SK-N-SH (cell line): ENCODE measurements at regions not wholly inside any gene's neighbourhood (a gene's known extent, or its start where the extent isn't known, plus 50 kb on each side); places are given as distances from the start of the nearest gene placed in this dataset.

Source experiments
- CTCF ChIA-PET: fragments of 300-600, 350-600 bp; formaldehyde crosslinking; extraction: SDS; loops from one replicate; lab custom pipeline; 2021; lab: Yijun Ruan, JAX
- POLR2A ChIA-PET: fragments of 350-600 bp; sonication (Branson Sonifier 250); formaldehyde crosslinking; extraction: SDS; loops from one replicate; lab custom pipeline; 2020; ENCODE audit warnings: antibody characterized with exemption, inconsistent platforms; lab: Yijun Ruan, JAX
- DNase-seq: peaks from one replicate; pipeline ENCODE4 v3.0.0; 2012
- H2AFZ ChIP-seq: fragments of 200-600 bp; sonication (generic); 2 replicates; pipeline ENCODE4 v1.8.1; 2016; ENCODE audit warnings: antibody characterized with exemption, mild to moderate bottlenecking, low read depth
- H3F3A ChIP-seq: fragments of 200-600 bp; sonication (generic); replicated peaks from 2 replicates; pipeline ENCODE3; 2016; ENCODE audit warnings: antibody characterized with exemption, mild to moderate bottlenecking; ENCODE audit not compliant: insufficient read depth
- H3K27ac ChIP-seq, 2 experiments: fragments of 200-500 bp in 1 of 2; fragments of 200-600 bp in 1 of 2; sonication (Bioruptor generic) in 1 of 2; sonication (generic), shearing (Covaris generic) in 1 of 2; 2 replicates each; pipeline versions ENCODE4 v1.5.1 to v1.6.1; 2014 to 2016; ENCODE audit warnings: low read depth in 2 of 2, inconsistent platforms in 1 of 2, low read length in 1 of 2, mild to moderate bottlenecking in 1 of 2, mixed read lengths in 1 of 2
- H3K27me3 ChIP-seq: fragments of 200-600 bp; sonication (generic), shearing (Covaris generic); 2 replicates; pipeline ENCODE4 v1.6.1; 2016; ENCODE audit warnings: mixed run types; ENCODE audit not compliant: insufficient read depth
- H3K36me3 ChIP-seq, 2 experiments: fragments of 200-500 bp in 1 of 2; fragments of 200-600 bp in 1 of 2; sonication (Bioruptor generic) in 1 of 2; sonication (generic) in 1 of 2; replicated peaks in 1 of 2; 2 replicates each; pipeline versions ENCODE3 to v1.5.1; 2014 to 2016; ENCODE audit warnings: low read length in 1 of 2, mild to moderate bottlenecking in 1 of 2; ENCODE audit not compliant: insufficient read depth in 2 of 2, control insufficient read depth in 1 of 2
- H3K4me1 ChIP-seq, 2 experiments: fragments of 200-500 bp in 1 of 2; fragments of 200-600 bp in 1 of 2; sonication (Bioruptor generic) in 1 of 2; sonication (generic), shearing (Covaris generic) in 1 of 2; 2 replicates each; pipeline versions ENCODE4 v1.5.1 to v1.6.1; 2014 to 2016; ENCODE audit warnings: low read depth in 1 of 2, low read length in 1 of 2, mixed run types in 1 of 2; ENCODE audit not compliant: insufficient read depth in 2 of 2, control insufficient read depth in 1 of 2
- H3K4me2 ChIP-seq: fragments of 200-600 bp; sonication (generic), shearing (Covaris generic); 2 replicates; pipeline ENCODE4 v1.6.1; 2017; ENCODE audit warnings: mixed run types
- H3K4me3 ChIP-seq, 2 experiments: fragments of 200-500 bp in 1 of 2; fragments of 200-600 bp in 1 of 2; sonication (Bioruptor generic) in 1 of 2; sonication (generic), shearing (Covaris generic) in 1 of 2; 2 replicates each; pipeline versions ENCODE4 v1.5.1 to v1.8.1; 2014 to 2016; ENCODE audit warnings: low read depth in 2 of 2, inconsistent platforms in 1 of 2, low read length in 1 of 2, mild to moderate bottlenecking in 1 of 2, mixed read lengths in 1 of 2, moderate library complexity in 1 of 2
- H3K79me2 ChIP-seq: fragments of 200-600 bp; sonication (generic); 2 replicates; pipeline ENCODE4 v1.8.1; 2017; ENCODE audit warnings: mild to moderate bottlenecking; ENCODE audit not compliant: insufficient read depth
- H3K9ac ChIP-seq: fragments of 200-600 bp; sonication (generic); 2 replicates; pipeline ENCODE4 v1.6.1; 2017; ENCODE audit warnings: mixed run types
- H3K9me2 ChIP-seq: fragments of 200-600 bp; sonication (generic); 2 replicates; pipeline ENCODE4 v1.6.1; 2017; ENCODE audit warnings: mixed run types
- H3K9me3 ChIP-seq: fragments of 200-600 bp; sonication (generic); 2 replicates; pipeline ENCODE4 v1.6.1; 2017; ENCODE audit warnings: mixed run types, mild to moderate bottlenecking, moderate library complexity
- H4K20me1 ChIP-seq: fragments of 200-600 bp; sonication (generic); 2 replicates; pipeline ENCODE4 v1.6.1; 2017; ENCODE audit warnings: mild to moderate bottlenecking, mixed run types; ENCODE audit not compliant: insufficient read depth
- CHD2 ChIP-seq: fragments of 150-350 bp; IDR thresholded peaks from 2 replicates; pipeline ENCODE4 v1.6.1; 2018; ENCODE audit warnings: low read length; ENCODE audit not compliant: partially characterized antibody
- CTCF ChIP-seq: fragments of 200-600 bp; sonication (generic); IDR thresholded peaks from 2 replicates; pipeline ENCODE4 v1.6.1; 2017; ENCODE audit warnings: antibody characterized with exemption, mild to moderate bottlenecking, moderate library complexity
- ELF1 ChIP-seq: IDR thresholded peaks from 2 replicates; pipeline ENCODE4 v1.4.0; 2012
- EP300 ChIP-seq, 2 experiments: IDR thresholded peaks; 2 replicates each; pipeline versions ENCODE4 v1.4.0 to v1.6.1; 2012; ENCODE audit warnings: borderline replicate concordance in 1 of 2, low read depth in 1 of 2, low read length in 1 of 2
- EZH2phosphoT487 ChIP-seq: fragments of 200-600 bp; sonication (generic); IDR thresholded peaks from 2 replicates; pipeline ENCODE4 v1.6.1; 2017; ENCODE audit warnings: low read depth, mixed run types, mild to moderate bottlenecking, antibody characterized with exemption, moderate library complexity, borderline replicate concordance
- FOSL2 ChIP-seq: IDR thresholded peaks from 2 replicates; pipeline ENCODE4 v1.4.0; 2012; ENCODE audit warnings: low read depth, mild to moderate bottlenecking, moderate library complexity, borderline replicate concordance
- FOXJ3 ChIP-seq: sonication (generic); formaldehyde crosslinking; IDR thresholded peaks from 2 replicates; pipeline ENCODE4 v1.5.1; 2020; ENCODE audit warnings: mild to moderate bottlenecking, missing genetic modification reagents
- FOXM1 ChIP-seq: IDR thresholded peaks from 2 replicates; pipeline ENCODE4 v1.4.0; 2012; ENCODE audit warnings: low read depth, mild to moderate bottlenecking
- GABPA ChIP-seq: IDR thresholded peaks from 2 replicates; pipeline ENCODE4 v1.4.0; 2012; ENCODE audit warnings: low read depth, mild to moderate bottlenecking
- IRF3 ChIP-seq: fragments of 150-350 bp; IDR thresholded peaks from 2 replicates; pipeline ENCODE4 v1.6.1; 2016; ENCODE audit warnings: mild to moderate bottlenecking, low read depth, low read length
- JUND ChIP-seq: IDR thresholded peaks from 2 replicates; pipeline ENCODE4 v1.4.0; 2012
- MEF2A ChIP-seq: IDR thresholded peaks from 2 replicates; pipeline ENCODE4 v1.4.0; 2012; ENCODE audit warnings: low read depth, borderline replicate concordance
- MXI1 ChIP-seq: IDR thresholded peaks from 2 replicates; pipeline ENCODE4 v1.6.1; 2012; ENCODE audit warnings: mild to moderate bottlenecking, low read depth, low read length, improper control_type of control experiment
- NRF1 ChIP-seq: IDR thresholded peaks from 2 replicates; pipeline ENCODE4 v1.6.1; 2012; ENCODE audit warnings: low read depth, mild to moderate bottlenecking, low read length
- PBX3 ChIP-seq: IDR thresholded peaks from 2 replicates; pipeline ENCODE4; 2012
- RAD21 ChIP-seq: IDR thresholded peaks from 2 replicates; pipeline ENCODE4 v1.6.1; 2012; ENCODE audit warnings: mild to moderate bottlenecking, low read length
- RCOR1 ChIP-seq: fragments of 150-350 bp; IDR thresholded peaks from 2 replicates; pipeline ENCODE4 v1.6.1; 2017; ENCODE audit warnings: antibody characterized with exemption, low read length
- RFX5 ChIP-seq: IDR thresholded peaks from 2 replicates; pipeline ENCODE4 v1.6.1; 2012; ENCODE audit warnings: mild to moderate bottlenecking, improper control_type of control experiment, low read length
- TCF12 ChIP-seq: IDR thresholded peaks from 2 replicates; pipeline ENCODE4 v1.4.0; 2012
- USF1 ChIP-seq: IDR thresholded peaks from 2 replicates; pipeline ENCODE4 v1.4.0; 2012; ENCODE audit warnings: low read depth, borderline replicate concordance
- USF2 ChIP-seq: fragments of 150-350 bp; IDR thresholded peaks from 2 replicates; pipeline ENCODE4 v1.6.1; 2017; ENCODE audit warnings: antibody characterized with exemption, low read length, low read depth, borderline replicate concordance
- YY1 ChIP-seq: IDR thresholded peaks from 2 replicates; pipeline ENCODE4 v1.4.0; 2012; ENCODE audit warnings: low read depth, mild to moderate bottlenecking
- WGBS: methylation state at CpG from one replicate; pipeline ENCODE4 v1.1.6; 2017; ENCODE audit warnings: low lambda C conversion rate; 5-methylcytosine and 5-hydroxymethylcytosine counted together
- TF ChIP-seq, protein P1 (sequence below): IDR thresholded peaks from 2 replicates; pipeline ENCODE4 v1.4.0; 2012; ENCODE audit warnings: low read depth, borderline replicate concordance

- POLR2A ChIA-PET = no interaction called here
- Histone ChIP-seq H3K36me3 (no peaks in the 10 kb centered on the region), H3K4me1 (no peaks in the 10 kb centered on the region), H3K79me2 (no peaks in the 10 kb centered on the region), H3K9ac (no peak overlapping the region), H3K9me3 (no peaks in the 10 kb centered on the region), H3K27ac (no peak overlapping the region), H4K20me1 (no peaks in the 10 kb centered on the region), H3K27me3 (0 out of 2 replicates have a peak, but pooled peaks cover 4% of the 10 kb centered on the region), H3K4me3 (no peak overlapping the region), H3F3A (no peaks in the 10 kb centered on the region), H2AFZ (no peak overlapping the region)
- WGBS = 0% methylated on average over 4 of the region's 4 CpGs
- DNase-seq = no peak
- CTCF ChIA-PET = no interaction called here
- TF ChIP-seq IRF3 (no peak), CTCF (no peak), FOXJ3 (no peak), RAD21 (no peak), USF1 (no peak), YY1 (no peak), FOSL2 (no peak), JUND (no peak)
- TF ChIP-seq, all 33 proteins: peak for 0
- H3K9me2 ChIP-seq = no peaks in the 10 kb centered on the region
- no peak overlapping the region for H3K4me2 ChIP-seq
These were observed 1061.8 kb downstream of the PCDH19 start for GRCh38 chrX:99348256-99348655.

DNA sequence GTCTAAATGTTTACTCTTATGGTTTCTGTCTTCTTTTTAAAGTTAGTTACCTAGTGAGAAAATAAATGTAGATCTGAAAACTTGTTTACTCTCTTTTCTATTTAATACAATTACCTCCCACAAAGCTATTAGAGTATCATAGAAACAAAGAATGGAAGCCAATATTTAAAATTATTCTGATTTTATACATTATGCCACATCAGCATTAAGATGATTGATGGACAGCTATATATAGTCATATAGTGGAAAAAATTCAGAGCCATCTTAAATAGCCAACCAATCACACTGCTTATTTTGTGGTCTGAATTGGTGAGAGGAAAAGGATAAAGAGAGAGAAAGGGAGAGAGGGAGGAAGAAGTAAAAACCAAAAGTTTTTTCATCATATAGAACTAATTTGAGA, 1101.8 kb downstream of the PCDH19 start:
- Histone ChIP-seq H3K4me1 (no peaks in the 10 kb centered on the region), H3K36me3 (no peaks in the 10 kb centered on the region), H3K9me3 (no peaks in the 10 kb centered on the region), H3F3A (no peaks in the 10 kb centered on the region), H3K9ac (no peak overlapping the region)
- CTCF ChIA-PET = no interaction called here
- TF ChIP-seq, protein P1, sequence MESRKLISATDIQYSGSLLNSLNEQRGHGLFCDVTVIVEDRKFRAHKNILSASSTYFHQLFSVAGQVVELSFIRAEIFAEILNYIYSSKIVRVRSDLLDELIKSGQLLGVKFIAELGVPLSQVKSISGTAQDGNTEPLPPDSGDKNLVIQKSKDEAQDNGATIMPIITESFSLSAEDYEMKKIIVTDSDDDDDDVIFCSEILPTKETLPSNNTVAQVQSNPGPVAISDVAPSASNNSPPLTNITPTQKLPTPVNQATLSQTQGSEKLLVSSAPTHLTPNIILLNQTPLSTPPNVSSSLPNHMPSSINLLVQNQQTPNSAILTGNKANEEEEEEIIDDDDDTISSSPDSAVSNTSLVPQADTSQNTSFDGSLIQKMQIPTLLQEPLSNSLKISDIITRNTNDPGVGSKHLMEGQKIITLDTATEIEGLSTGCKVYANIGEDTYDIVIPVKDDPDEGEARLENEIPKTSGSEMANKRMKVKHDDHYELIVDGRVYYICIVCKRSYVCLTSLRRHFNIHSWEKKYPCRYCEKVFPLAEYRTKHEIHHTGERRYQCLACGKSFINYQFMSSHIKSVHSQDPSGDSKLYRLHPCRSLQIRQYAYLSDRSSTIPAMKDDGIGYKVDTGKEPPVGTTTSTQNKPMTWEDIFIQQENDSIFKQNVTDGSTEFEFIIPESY = no peak
- TF ChIP-seq PBX3 (no peak), TCF12 (no peak), EP300 (IDR thresholded peaks at IDR 0.05; ENCODE audit: borderline replicate concordance in 1 of 2, low read depth in 1 of 2, low read length in 1 of 2) (no peak), CHD2 (no peak), MXI1 (no peak), RFX5 (no peak), MEF2A (no peak), EZH2phosphoT487 (no peak), NRF1 (no peak), GABPA (no peak), FOXM1 (no peak), ELF1 (no peak), RAD21 (no peak), USF2 (no peak), RCOR1 (no peak)
- TF ChIP-seq, all 33 proteins: peak for 0
- Histone ChIP-seq H3K27ac (no peak overlapping the region), H3K79me2 (no peaks in the 10 kb centered on the region), H3K4me3 (no peak overlapping the region), H4K20me1 (no peaks in the 10 kb centered on the region), H3K27me3 (no peaks in the 10 kb centered on the region; the same call in 1 of the 2 replicates), H2AFZ (no peak overlapping the region), H3K9me2 (no peaks in the 10 kb centered on the region), H3K4me2 (no peak overlapping the region)
- DNase-seq = no peak
- POLR2A ChIA-PET = no interaction called here
